ENCODE measurements at regions not wholly inside any gene's neighbourhood (a gene's known extent, or its start where the extent isn't known, plus 50 kb on each side); places are given as distances from the start of the nearest gene placed in this dataset.

- Histone ChIP-seq H3K9me3 (replicated peaks) (peaks cover 7% of the 10 kb centered on the region), H3K36me3 (no peaks in the 10 kb centered on the region), H3K4me1 (no peaks in the 10 kb centered on the region), H3K27me3 (ENCODE audit: low read depth) (peaks cover 4% of the 10 kb centered on the region), H3K4me3 (no peak overlapping the region), H3K27ac (replicated peaks) (no peak overlapping the region)
- DNase-seq, result no peak
- intact Hi-C loops (cut with micrococcal nuclease), result no loop called here
- TF ChIP-seq CTCF (IDR thresholded peaks at IDR 0.05; ENCODE audit: borderline replicate concordance), result no peak
These were observed 811.4 kb downstream of the NR2F2 start for GRCh38 chr15:97141871-97142270.

- H3K27me3 ChIP-seq (ENCODE audit: low read depth), result peaks cover 4% of the 10 kb centered on the region
- intact Hi-C loops (cut with micrococcal nuclease), result no loop called here
- DNase-seq, result no peak
These were observed 813.3 kb downstream of the NR2F2 start for GRCh38 chr15:97143592-97144376.

GRCh38 chr15:97144377-97144711 lies 813.8 kb downstream of the NR2F2 start:
- Histone ChIP-seq H3K4me1 (no peaks in the 10 kb centered on the region), H3K27me3 (ENCODE audit: low read depth) (peaks cover 4% of the 10 kb centered on the region), H3K9me3 (replicated peaks) (peaks cover 7% of the 10 kb centered on the region), H3K36me3 (no peaks in the 10 kb centered on the region), H3K27ac (replicated peaks) (no peak overlapping the region), H3K4me3 (no peak overlapping the region)
- intact Hi-C loops (cut with micrococcal nuclease), result no loop called here
- no peak for DNase-seq
- TF ChIP-seq CTCF (IDR thresholded peaks at IDR 0.05; ENCODE audit: borderline replicate concordance), result no peak

More at GRCh38 chr15:97143592-97144376, 813.3 kb downstream of the NR2F2 start:
- Histone ChIP-seq H3K4me1 (no peaks in the 10 kb centered on the region), H3K9me3 (replicated peaks) (peaks cover 7% of the 10 kb centered on the region), H3K36me3 (no peaks in the 10 kb centered on the region), H3K4me3 (no peak overlapping the region), H3K27ac (replicated peaks) (no peak overlapping the region)
- TF ChIP-seq CTCF (IDR thresholded peaks at IDR 0.05; ENCODE audit: borderline replicate concordance), result no peak

- Histone ChIP-seq H3K9me3 (replicated peaks) (peaks cover 7% of the 10 kb centered on the region), H3K4me3 (no peak overlapping the region), H3K27ac (replicated peaks) (no peak overlapping the region), H3K4me1 (no peaks in the 10 kb centered on the region), H3K27me3 (ENCODE audit: low read depth) (peaks cover 5% of the 10 kb centered on the region), H3K36me3 (no peaks in the 10 kb centered on the region)
- intact Hi-C loops (cut with micrococcal nuclease), result no loop called here
- DNase-seq, result no peak
- TF ChIP-seq CTCF (IDR thresholded peaks at IDR 0.05; ENCODE audit: borderline replicate concordance), result no peak
These were observed 813.3 kb upstream of the ARRDC4 start for GRCh38 chr15:97146929-97147870.

- Histone ChIP-seq H3K4me1 (no peaks in the 10 kb centered on the region), H3K4me3 (no peak overlapping the region), H3K27me3 (ENCODE audit: low read depth) (peaks cover 5% of the 10 kb centered on the region), H3K9me3 (replicated peaks) (no peaks in the 10 kb centered on the region), H3K27ac (replicated peaks) (no peak overlapping the region), H3K36me3 (no peaks in the 10 kb centered on the region)
- intact Hi-C loops (cut with micrococcal nuclease), result no loop called here
- no peak for TF ChIP-seq CTCF (IDR thresholded peaks at IDR 0.05; ENCODE audit: borderline replicate concordance)
- no peak for DNase-seq
These were observed 807.0 kb upstream of the ARRDC4 start for GRCh38 chr15:97153356-97153965.
